ENCODE measurements at regions not wholly inside any gene's neighbourhood (a gene's known extent, or its start where the extent isn't known, plus 50 kb on each side); places are given as distances from the start of the nearest gene placed in this dataset.

DNA sequence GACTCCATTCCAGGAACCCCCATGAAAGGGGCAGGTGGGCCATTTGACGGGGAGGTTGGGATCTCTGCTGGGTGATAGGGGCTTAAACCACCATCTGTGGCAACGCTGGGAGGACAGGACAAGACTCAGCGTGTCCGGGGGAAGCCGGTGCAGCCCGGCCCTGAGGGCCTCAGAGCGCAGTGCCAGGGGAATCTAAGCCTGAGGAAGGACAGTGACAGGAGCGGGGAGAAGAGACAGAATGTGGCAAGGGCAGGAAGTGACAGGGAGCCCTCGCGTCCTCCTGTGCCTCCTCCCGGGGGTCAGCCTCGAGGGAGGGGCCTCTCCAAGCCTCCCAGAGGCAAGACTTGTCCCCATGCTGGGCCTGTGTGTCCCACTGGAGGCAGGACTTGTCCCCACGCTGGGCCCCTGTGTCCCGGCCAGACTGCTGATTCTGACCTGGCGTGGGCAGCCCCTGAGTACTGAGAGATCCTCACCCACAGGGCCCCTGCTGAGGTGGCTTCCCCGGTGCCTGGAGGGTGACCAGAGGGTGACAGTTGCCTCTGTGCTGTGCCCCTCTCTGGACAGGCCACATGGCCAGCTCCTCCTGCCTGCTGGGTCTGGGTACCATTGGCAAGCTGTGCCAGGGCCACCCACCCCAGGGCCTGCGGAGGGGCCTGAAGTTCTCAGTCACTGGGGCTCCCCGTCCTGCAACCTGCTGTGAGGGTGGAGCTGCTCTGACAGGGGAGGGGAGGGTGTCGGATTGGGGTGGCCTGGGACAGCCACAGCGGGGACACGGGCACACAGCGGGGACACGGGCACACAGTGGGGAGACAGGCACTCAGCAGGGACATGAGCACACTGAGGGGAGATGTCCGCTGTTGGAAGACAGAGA is 676.2 kb downstream of the BRD1 start:
- no peak for DNase-seq (ENCODE audit: low spot score)
- TF ChIP-seq, protein P1, sequence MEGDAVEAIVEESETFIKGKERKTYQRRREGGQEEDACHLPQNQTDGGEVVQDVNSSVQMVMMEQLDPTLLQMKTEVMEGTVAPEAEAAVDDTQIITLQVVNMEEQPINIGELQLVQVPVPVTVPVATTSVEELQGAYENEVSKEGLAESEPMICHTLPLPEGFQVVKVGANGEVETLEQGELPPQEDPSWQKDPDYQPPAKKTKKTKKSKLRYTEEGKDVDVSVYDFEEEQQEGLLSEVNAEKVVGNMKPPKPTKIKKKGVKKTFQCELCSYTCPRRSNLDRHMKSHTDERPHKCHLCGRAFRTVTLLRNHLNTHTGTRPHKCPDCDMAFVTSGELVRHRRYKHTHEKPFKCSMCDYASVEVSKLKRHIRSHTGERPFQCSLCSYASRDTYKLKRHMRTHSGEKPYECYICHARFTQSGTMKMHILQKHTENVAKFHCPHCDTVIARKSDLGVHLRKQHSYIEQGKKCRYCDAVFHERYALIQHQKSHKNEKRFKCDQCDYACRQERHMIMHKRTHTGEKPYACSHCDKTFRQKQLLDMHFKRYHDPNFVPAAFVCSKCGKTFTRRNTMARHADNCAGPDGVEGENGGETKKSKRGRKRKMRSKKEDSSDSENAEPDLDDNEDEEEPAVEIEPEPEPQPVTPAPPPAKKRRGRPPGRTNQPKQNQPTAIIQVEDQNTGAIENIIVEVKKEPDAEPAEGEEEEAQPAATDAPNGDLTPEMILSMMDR (IDR thresholded peaks at IDR 0.05; ENCODE audit: extremely low read depth, missing control alignments), result no peak

DNA sequence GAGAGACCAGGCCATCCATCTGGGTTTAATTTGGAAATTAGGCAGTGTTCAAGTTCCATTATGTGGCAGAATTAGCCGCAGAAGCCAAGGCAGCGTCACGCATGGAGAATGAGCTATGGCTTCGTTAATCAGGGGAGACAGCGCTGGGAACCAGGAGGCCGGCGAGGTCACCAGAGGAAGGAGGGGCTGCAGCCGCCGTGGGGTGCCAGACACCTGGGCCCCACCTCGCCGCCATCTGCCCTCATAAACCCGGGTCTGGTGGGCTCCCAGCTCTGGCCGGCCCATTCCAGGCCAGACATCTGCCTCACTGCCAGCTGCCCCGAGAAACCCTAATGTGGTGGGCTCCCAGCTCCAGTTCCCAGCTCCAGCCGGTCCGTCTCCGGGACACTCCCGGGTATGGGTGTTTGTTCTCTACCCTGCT is 676.9 kb downstream of the BRD1 start:
- DNase-seq (ENCODE audit: low spot score), result no peak
- TF ChIP-seq, protein P1 (IDR thresholded peaks at IDR 0.05; ENCODE audit: extremely low read depth, missing control alignments), result no peak

DNA sequence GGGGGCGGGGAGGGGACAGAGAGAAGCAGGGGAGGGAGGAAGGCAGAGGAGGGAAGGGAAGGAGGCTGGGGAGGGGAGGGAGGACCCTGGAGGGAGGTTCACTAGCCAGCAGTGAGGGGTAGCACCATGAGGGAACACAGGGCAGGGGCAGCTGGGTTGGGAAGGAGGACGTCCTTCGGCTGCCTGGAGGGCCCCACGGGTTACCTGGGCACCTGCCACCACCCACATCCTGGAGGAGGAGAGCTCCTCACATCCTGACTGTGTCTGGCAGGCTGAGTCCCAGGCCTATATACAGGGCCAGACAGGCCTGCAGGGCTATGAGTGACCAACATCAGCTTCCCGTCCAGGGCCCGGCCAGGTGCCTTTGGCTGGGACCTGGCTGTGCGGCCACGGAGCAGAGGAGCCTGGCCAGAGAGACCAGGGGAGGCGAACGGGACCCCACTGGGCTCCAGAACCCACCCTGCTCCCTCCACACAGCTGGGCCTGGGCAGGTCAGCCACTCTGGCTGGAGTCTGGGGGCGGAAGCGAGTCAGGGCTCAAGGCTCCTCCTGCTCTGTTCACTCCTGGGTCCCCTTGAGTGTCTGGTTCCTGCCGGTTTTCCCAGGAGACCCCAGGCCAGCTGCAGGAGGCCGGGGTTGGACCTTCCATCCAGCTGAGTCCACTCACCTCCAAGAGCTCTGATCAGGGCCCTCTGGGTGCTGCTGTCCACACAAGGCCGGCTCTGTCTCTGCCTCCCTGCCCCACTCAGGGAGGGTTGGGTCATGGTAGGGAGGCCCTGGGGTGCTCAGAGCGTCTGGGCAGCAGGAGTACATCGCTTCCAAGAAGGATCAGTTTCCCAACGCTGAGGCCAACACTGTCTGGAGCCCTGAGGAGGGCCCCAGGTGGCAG is 677.7 kb downstream of the BRD1 start:
- no peak for DNase-seq (ENCODE audit: low spot score)
- TF ChIP-seq, protein P1 (IDR thresholded peaks at IDR 0.05; ENCODE audit: extremely low read depth, missing control alignments), result no peak

DNA sequence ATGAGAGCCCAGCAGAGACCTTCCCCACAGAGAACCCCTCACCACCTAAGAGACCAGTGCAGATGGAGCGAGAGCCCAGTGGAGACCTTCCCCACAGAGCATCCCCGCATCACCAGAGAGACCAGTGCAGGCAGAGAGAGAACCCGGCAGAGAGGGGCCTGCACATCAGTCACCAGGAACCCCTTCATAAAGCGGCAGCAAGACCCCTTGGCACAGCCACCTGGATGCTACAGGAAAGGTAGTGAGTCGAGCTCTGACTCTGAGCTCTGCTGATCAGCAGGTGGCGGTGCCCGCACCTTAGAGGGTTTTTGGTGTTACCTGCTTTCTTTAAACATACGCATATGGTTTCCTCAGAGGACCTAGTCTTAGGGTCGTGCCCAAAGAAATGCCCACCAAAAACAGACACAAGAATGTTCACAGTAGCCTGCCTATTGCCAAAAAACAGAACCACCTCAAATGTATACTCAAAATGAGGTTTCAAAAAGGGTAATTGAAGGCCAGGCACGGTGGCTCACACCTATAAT is 678.7 kb downstream of the BRD1 start:
- TF ChIP-seq, protein P1 (IDR thresholded peaks at IDR 0.05; ENCODE audit: extremely low read depth, missing control alignments), result no peak
- no peak for DNase-seq (ENCODE audit: low spot score)

DNA sequence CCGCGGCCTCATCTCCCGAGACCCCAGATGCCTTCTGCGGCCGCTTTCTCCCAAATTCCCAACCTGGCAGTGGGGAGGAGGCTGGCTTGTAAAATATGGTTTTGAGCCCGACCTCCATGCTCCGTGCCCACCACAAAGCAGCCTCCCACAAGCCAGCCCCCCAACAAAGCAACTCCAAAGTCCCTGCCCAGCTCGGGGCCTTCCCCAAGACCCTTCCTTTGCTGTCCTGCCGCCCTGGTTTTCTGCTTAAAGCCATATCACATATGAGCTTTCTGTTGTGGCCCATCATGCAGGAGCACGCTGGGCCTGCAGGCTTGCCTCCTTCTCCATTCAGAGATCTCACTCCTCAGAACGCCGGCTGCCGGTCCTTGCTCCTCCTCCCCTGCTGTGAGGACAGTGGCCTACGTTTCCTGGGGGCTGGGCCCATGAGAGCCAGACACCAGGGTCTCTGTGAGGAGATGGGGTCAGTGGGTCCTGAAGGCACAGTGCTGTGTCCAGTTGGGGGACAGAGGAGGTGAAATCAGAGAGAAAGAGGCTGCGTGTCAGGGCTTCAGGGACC is 680.0 kb downstream of the BRD1 start:
- TF ChIP-seq, protein P1 (IDR thresholded peaks at IDR 0.05; ENCODE audit: extremely low read depth, missing control alignments), result no peak
- DNase-seq (ENCODE audit: low spot score), result no peak

DNA sequence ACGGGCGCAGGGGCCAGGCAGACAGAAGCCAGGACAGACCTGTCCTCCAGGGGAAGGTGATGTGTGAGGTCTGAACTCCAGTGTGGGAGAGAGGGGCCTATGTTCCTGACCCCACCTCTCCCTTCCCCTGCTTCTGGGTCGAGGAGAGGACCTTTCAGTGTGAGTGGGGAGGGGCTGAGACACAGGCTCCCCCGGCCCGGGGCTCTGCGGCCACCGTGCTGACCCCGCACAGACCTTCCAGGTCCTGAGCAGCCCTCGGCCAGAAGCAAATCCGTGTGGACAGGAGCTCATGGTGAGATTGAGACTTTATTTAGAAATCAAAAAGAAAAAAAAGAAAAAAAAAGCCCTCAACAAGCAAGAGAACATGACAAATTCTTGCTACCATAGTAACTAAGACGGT is 680.5 kb downstream of the BRD1 start:
- TF ChIP-seq, protein P1 (IDR thresholded peaks at IDR 0.05; ENCODE audit: extremely low read depth, missing control alignments), result no peak

More for the DNA sequence above, 680.5 kb downstream of the BRD1 start:
- DNase-seq (ENCODE audit: low spot score), result no peak

Measured in GM20000 (cell line).